ENCODE measurements at regions not wholly inside any gene's neighbourhood (a gene's known extent, or its start where the extent isn't known, plus 50 kb on each side); places are given as distances from the start of the nearest gene placed in this dataset.
"Not testable (repeated sequence)": the region's sequence is repeated elsewhere in the genome, so short reads cannot be mapped to it uniquely, and the experiment has no call there.

DNA sequence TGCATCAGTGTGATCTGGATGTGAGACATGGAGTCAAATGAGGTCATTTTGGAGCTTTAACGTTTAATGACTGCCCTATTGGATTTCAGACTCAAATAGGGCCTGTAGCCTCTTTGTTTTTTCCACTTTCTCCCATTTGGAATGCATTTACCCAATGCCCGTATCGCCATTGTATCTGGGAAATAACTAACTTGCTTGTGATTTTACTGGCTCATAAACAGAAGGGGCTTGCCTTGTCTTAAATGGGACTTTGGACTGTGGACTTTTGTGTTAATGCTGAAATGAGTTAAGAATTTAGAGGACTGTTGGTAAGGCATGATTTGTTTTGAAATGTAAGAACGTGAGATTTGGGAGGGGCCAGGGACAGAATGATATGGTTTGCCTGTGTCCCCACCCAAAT lies 494.6 kb downstream of the CHSY3 start (continued):
- TF ChIP-seq, protein P1, sequence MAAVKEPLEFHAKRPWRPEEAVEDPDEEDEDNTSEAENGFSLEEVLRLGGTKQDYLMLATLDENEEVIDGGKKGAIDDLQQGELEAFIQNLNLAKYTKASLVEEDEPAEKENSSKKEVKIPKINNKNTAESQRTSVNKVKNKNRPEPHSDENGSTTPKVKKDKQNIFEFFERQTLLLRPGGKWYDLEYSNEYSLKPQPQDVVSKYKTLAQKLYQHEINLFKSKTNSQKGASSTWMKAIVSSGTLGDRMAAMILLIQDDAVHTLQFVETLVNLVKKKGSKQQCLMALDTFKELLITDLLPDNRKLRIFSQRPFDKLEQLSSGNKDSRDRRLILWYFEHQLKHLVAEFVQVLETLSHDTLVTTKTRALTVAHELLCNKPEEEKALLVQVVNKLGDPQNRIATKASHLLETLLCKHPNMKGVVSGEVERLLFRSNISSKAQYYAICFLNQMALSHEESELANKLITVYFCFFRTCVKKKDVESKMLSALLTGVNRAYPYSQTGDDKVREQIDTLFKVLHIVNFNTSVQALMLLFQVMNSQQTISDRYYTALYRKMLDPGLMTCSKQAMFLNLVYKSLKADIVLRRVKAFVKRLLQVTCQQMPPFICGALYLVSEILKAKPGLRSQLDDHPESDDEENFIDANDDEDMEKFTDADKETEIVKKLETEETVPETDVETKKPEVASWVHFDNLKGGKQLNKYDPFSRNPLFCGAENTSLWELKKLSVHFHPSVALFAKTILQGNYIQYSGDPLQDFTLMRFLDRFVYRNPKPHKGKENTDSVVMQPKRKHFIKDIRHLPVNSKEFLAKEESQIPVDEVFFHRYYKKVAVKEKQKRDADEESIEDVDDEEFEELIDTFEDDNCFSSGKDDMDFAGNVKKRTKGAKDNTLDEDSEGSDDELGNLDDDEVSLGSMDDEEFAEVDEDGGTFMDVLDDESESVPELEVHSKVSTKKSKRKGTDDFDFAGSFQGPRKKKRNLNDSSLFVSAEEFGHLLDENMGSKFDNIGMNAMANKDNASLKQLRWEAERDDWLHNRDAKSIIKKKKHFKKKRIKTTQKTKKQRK (IDR thresholded peaks at IDR 0.05; ENCODE audit: low read depth, low read length) = no peak
- no peak for TF ChIP-seq SRF (IDR thresholded peaks at IDR 0.05; ENCODE audit: low read depth in 2 of 2, low read length in 2 of 2)
- TF ChIP-seq IKZF1 (conservative IDR thresholded peaks at IDR 0.05) = no peak
- TF ChIP-seq STAT1 (conservative IDR thresholded peaks at IDR 0.05) = no peak
- TF ChIP-seq SREBF1 (IDR thresholded peaks at IDR 0.05; ENCODE audit: low read length) = no peak
- TF ChIP-seq ZNF274 (IDR thresholded peaks at IDR 0.05; ENCODE audit: insufficient read depth, insufficient read length) = no peak

DNA sequence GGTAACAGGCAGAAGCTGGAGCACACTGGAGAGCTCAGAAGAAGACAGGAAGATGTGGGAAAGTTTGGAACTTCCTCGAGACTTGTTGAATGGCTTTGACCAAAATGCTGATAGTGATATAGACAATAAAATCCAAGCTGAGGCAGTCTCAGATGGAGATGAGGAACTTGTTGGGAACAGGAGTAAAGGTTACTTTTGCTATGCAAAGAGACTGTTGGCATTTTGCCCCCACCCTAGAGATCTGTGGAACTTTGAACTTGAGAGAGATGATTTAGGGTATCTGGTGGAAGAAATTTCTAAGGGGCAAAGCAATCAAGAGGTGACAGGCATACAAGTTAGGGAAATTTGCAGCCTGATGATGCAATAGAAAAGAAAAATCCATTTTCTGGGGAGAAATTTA lies 493.5 kb downstream of the CHSY3 start:
- POLR2A ChIA-PET; DNase-seq (ENCODE audit: low read depth, low spot score); intact Hi-C loops (cut with micrococcal nuclease; ENCODE audit: unreplicated experiment); in situ Hi-C loops (cut with MboI); H3K4me1 ChIP-seq (ENCODE audit: control insufficient read depth, insufficient read depth, low read length); ATAC-seq; H3K79me2 ChIP-seq (ENCODE audit: control insufficient read depth, insufficient read depth, low read length); H3K9me3 ChIP-seq (replicated peaks; ENCODE audit: control insufficient read depth, insufficient read depth, low read length); H2AFZ ChIP-seq (ENCODE audit: control insufficient read depth, low read depth, low read length); FAIRE-seq; H3K27me3 ChIP-seq (replicated peaks in 1 of 2; ENCODE audit: control insufficient read depth in 2 of 2, insufficient read depth in 2 of 2, low read length in 1 of 2); H3K4me2 ChIP-seq (ENCODE audit: control insufficient read depth, insufficient read depth); H4K20me1 ChIP-seq (ENCODE audit: control insufficient read depth, insufficient read depth); RAD21 ChIA-PET (ENCODE audit: unreplicated experiment); H3K9ac ChIP-seq (ENCODE audit: control insufficient read depth, insufficient read depth, low read length); BruUV-seq (replicated peaks); H3K27ac ChIP-seq (ENCODE audit: control insufficient read depth, insufficient read depth); CTCF ChIA-PET; H3K4me3 ChIP-seq; H3K36me3 ChIP-seq (ENCODE audit: control insufficient read depth in 2 of 2, insufficient read depth in 2 of 2, low read length in 1 of 2): not testable (repeated sequence)
- 6% methylated on average over 1 of the region's 1 CpG for WGBS (ENCODE audit: insufficient coverage, insufficient replicate concordance, low lambda C conversion rate, missing lambda C conversion rate)
- SMC1A ChIA-PET (ENCODE audit: uncharacterized antibody, unreplicated experiment) = interaction anchor here (1.0 kb wide), 1 partner anchor 22 kb away, joined by 3 read pairs; no protein-coding TSS in a partner anchor
